ENCODE measurements at regions not wholly inside any gene's neighbourhood (a gene's known extent, or its start where the extent isn't known, plus 50 kb on each side); places are given as distances from the start of the nearest gene placed in this dataset.

DNA sequence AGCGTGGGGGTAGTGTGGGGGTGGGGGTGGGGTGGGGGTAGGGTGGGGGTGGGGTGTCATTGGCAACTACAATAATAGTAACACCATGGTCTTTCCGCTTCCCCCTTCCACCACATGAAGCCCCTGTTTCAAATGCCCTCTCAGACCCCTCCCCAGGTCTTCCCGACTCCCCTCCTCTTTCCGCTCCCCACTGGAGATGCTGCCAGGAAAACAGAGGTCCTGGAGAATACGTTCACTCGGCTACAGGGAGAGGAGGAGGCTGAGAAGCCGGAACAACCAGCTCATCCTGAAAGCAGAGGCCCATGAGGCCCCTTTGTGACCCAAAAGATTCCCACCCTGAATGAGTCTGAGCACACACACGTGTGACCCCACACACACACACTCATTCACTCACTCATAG, 75.4 kb downstream of the CPN2 start:
- TF ChIP-seq, protein P1, sequence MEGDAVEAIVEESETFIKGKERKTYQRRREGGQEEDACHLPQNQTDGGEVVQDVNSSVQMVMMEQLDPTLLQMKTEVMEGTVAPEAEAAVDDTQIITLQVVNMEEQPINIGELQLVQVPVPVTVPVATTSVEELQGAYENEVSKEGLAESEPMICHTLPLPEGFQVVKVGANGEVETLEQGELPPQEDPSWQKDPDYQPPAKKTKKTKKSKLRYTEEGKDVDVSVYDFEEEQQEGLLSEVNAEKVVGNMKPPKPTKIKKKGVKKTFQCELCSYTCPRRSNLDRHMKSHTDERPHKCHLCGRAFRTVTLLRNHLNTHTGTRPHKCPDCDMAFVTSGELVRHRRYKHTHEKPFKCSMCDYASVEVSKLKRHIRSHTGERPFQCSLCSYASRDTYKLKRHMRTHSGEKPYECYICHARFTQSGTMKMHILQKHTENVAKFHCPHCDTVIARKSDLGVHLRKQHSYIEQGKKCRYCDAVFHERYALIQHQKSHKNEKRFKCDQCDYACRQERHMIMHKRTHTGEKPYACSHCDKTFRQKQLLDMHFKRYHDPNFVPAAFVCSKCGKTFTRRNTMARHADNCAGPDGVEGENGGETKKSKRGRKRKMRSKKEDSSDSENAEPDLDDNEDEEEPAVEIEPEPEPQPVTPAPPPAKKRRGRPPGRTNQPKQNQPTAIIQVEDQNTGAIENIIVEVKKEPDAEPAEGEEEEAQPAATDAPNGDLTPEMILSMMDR (IDR thresholded peaks at IDR 0.05; ENCODE audit: poor library complexity) = no peak
- TF ChIP-seq EZH2 (IDR thresholded peaks at IDR 0.05; ENCODE audit: borderline replicate concordance) = no peak
